HG03135 (cell line): ENCODE measurements at regions not wholly inside any gene's neighbourhood (a gene's known extent, or its start where the extent isn't known, plus 50 kb on each side); places are given as distances from the start of the nearest gene placed in this dataset.
A peak's percentile ranks its signal among the peaks of the same experiment; 100 is the strongest.

ENCODE experiments used
- ATAC-seq: cut with Tn5 transposase; IDR thresholded peaks from one replicate; pipeline ENCODE4 v1.9.1; 2021; ENCODE audit warnings: mild to moderate bottlenecking, moderate library complexity; ENCODE audit not compliant: unreplicated experiment

- ATAC-seq, result no peak
Measured at GRCh38 chr7:137172105-137172590, 171.4 kb downstream of the PTN start.

GRCh38 chr7:137169282-137169698 is 174.2 kb downstream of the PTN start:
- ATAC-seq, result no peak

GRCh38 chr7:137167609-137168008 is 175.9 kb downstream of the PTN start:
- no peak for ATAC-seq

- ATAC-seq, result no peak
Measured at GRCh38 chr7:137166363-137166762, 177.2 kb downstream of the PTN start.

- ATAC-seq, result no peak
Measured at GRCh38 chr7:137165786-137166185, 177.7 kb downstream of the PTN start.

- no peak for ATAC-seq
Measured at GRCh38 chr7:137165241-137165640, 178.3 kb downstream of the PTN start.

GRCh38 chr7:137164251-137164650 is 179.3 kb downstream of the PTN start:
- no peak for ATAC-seq

- no peak for ATAC-seq
Measured at GRCh38 chr7:137160236-137160635, 183.3 kb downstream of the PTN start.

- ATAC-seq, result no peak
Measured at GRCh38 chr7:137157256-137157655, 186.3 kb downstream of the PTN start.

- no peak for ATAC-seq
Measured at GRCh38 chr7:137151690-137152052, 191.9 kb downstream of the PTN start.

- ATAC-seq, result no peak
Measured at GRCh38 chr7:137151041-137151689, 192.4 kb downstream of the PTN start.

GRCh38 chr7:137147338-137147720 is 196.2 kb downstream of the PTN start:
- no peak for ATAC-seq

- no peak for ATAC-seq
Measured at GRCh38 chr7:137146552-137147337, 196.8 kb downstream of the PTN start.

- no peak for ATAC-seq
Measured at GRCh38 chr7:137146012-137146455, 197.5 kb downstream of the PTN start.

GRCh38 chr7:137142376-137142775 is 201.2 kb downstream of the PTN start:
- ATAC-seq, result no peak

GRCh38 chr7:137135654-137136350 is 207.7 kb downstream of the PTN start:
- ATAC-seq, result no peak

- ATAC-seq, result no peak
Measured at GRCh38 chr7:137130751-137131158, 212.8 kb downstream of the PTN start.

- no peak for ATAC-seq
Measured at GRCh38 chr7:137129025-137129424, 214.5 kb downstream of the PTN start.

- no peak for ATAC-seq
Measured at GRCh38 chr7:137127806-137128205, 215.7 kb downstream of the PTN start.

- ATAC-seq, result no peak
Measured at GRCh38 chr7:137127058-137127457, 216.5 kb downstream of the PTN start.

- ATAC-seq, result no peak
Measured at GRCh38 chr7:137122145-137122544, 221.4 kb downstream of the PTN start.

- ATAC-seq, result peak; percentile 63
Measured at GRCh38 chr7:137120690-137121089, 222.8 kb downstream of the PTN start.
